ENCODE measurements at regions not wholly inside any gene's neighbourhood (a gene's known extent, or its start where the extent isn't known, plus 50 kb on each side); places are given as distances from the start of the nearest gene placed in this dataset.

DNA sequence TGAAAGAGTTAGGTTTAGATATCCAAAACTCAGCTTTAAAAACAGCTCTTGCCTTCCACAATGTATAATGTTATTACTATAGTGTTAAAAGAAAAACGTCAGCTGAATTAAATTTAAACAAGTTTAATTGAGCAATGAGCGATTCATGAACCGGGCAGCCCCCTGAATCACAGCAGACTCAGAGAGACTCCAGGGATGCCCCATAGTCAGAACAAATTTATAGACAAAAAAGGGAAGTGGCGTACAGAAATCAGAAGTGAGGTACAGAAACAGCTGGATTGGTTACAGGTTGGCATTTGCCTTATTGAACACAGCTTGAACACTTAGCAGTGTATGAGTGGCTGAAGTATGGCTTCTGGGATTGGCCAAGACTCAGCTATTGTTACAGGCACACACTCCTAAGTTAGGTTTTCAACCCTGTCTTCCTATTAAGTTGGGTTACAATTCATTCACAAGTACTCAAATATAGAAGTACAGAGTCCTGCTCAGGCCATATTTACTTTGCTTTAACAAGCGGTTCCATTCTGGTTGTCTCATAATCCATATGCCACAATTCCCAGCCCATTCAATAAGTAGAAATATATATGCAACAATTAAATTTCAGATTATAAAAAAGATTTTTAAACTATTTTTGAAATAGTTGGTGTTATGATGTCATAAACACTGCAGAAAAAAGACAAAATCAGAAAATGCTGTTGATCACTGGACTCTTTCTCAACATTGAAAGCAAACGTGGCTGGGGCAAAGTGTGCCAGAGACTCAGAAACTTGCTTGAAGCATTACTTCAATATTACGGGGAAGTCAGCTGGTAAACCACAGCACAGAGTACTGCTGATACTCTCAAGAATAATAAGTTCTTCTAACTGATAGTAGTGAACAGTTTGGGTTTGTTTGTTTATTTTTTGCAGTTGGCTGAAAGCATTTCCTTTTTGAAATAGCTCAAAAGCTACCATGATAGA is 459.7 kb downstream of the RAB28 start:
- Histone ChIP-seq H3K27me3 (no peaks in the 10 kb centered on the region), H3K4me3 (no peak overlapping the region), H3K9me3 (no peaks in the 10 kb centered on the region), H3K27ac (no peak overlapping the region), H3K36me3 (no peaks in the 10 kb centered on the region), H3K4me1 (no peaks in the 10 kb centered on the region)
- no peak for DNase-seq
- no peak for TF ChIP-seq POLR2A (IDR thresholded peaks at IDR 0.05)
- TF ChIP-seq, protein P1, sequence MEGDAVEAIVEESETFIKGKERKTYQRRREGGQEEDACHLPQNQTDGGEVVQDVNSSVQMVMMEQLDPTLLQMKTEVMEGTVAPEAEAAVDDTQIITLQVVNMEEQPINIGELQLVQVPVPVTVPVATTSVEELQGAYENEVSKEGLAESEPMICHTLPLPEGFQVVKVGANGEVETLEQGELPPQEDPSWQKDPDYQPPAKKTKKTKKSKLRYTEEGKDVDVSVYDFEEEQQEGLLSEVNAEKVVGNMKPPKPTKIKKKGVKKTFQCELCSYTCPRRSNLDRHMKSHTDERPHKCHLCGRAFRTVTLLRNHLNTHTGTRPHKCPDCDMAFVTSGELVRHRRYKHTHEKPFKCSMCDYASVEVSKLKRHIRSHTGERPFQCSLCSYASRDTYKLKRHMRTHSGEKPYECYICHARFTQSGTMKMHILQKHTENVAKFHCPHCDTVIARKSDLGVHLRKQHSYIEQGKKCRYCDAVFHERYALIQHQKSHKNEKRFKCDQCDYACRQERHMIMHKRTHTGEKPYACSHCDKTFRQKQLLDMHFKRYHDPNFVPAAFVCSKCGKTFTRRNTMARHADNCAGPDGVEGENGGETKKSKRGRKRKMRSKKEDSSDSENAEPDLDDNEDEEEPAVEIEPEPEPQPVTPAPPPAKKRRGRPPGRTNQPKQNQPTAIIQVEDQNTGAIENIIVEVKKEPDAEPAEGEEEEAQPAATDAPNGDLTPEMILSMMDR (IDR thresholded peaks at IDR 0.05): no peak
- intact Hi-C loops (cut with DNase I): no loop called here
- WGBS, 4 donors: 81 to 85% (median 83%) methylated on average over 7 of the region's 7 CpGs
- no peak for ATAC-seq

GRCh38 chr4:13007802-13008470 is 476.2 kb downstream of the RAB28 start:
- DNase-seq: no peak
- H3K9me3 ChIP-seq: no peaks in the 10 kb centered on the region
- H3K36me3 ChIP-seq: no peaks in the 10 kb centered on the region
- no peak overlapping the region for H3K4me3 ChIP-seq
- no peaks in the 10 kb centered on the region for H3K27me3 ChIP-seq
- 59 to 69% (median 61%) methylated on average over 5 of the region's 5 CpGs for WGBS, 4 donors
- H3K27ac ChIP-seq: no peak overlapping the region
- TF ChIP-seq, protein P1 (IDR thresholded peaks at IDR 0.05): no peak
- no peaks in the 10 kb centered on the region for H3K4me1 ChIP-seq
- intact Hi-C loops (cut with DNase I): no loop called here
- no peak for ATAC-seq

DNA sequence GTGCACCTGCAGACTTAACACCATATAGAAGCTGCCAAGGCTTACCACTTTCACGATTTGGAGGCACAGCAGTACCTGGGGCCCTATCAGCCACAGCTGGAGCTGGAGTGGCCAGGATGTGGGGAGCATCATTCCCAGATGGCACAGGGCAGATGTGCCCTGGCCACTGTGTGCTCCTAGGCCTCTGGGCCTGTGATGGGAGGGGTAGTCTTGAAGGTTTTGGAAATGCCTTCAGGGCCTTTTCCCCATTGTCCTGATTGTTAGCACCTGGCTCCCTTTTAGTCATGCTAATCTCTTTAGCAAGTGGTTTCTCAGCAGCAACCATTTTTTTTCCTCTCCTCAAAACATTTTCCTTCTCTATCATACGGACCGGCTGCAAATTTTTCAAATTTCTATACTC is 490.2 kb downstream of the RAB28 start:
- Histone ChIP-seq H3K4me3 (no peak overlapping the region), H3K27ac (no peak overlapping the region), H3K27me3 (no peaks in the 10 kb centered on the region), H3K36me3 (no peaks in the 10 kb centered on the region), H3K4me1 (no peaks in the 10 kb centered on the region), H3K9me3 (peaks cover 0 to 14% (median 2%) of the 10 kb centered on the region in 12 donors)
- intact Hi-C loops (cut with DNase I): no loop called here
- 88 to 99% (median 90%) methylated on average over 2 to 3 of the region's 3 CpGs for WGBS, 4 donors
- DNase-seq: no peak
- no peak for ATAC-seq
- TF ChIP-seq, protein P1 (IDR thresholded peaks at IDR 0.05): no peak
- no peak for TF ChIP-seq POLR2A (IDR thresholded peaks at IDR 0.05)

GRCh38 chr4:12987284-12987683 is 496.9 kb downstream of the RAB28 start:
- ATAC-seq (no peak), DNase-seq (no peak)
- 56 to 70% (median 63%) methylated on average over 2 of the region's 2 CpGs for WGBS, 4 donors
- H3K4me3 ChIP-seq: no peak overlapping the region
- H3K4me1 ChIP-seq: no peaks in the 10 kb centered on the region
- TF ChIP-seq, protein P1 (IDR thresholded peaks at IDR 0.05): no peak
- TF ChIP-seq POLR2A (IDR thresholded peaks at IDR 0.05): no peak
- H3K36me3 ChIP-seq: no peaks in the 10 kb centered on the region
- H3K27ac ChIP-seq: no peak overlapping the region
- H3K9me3 ChIP-seq: peaks cover 0 to 10% (median 0%) of the 10 kb centered on the region in 12 donors
- intact Hi-C loops (cut with DNase I): no loop called here
- H3K27me3 ChIP-seq: no peaks in the 10 kb centered on the region

Data from heart left ventricle (tissue), 16 donors.